GM12878 (cell line): ENCODE measurements at regions not wholly inside any gene's neighbourhood (a gene's known extent, or its start where the extent isn't known, plus 50 kb on each side); places are given as distances from the start of the nearest gene placed in this dataset.

Source experiments
- ATAC-seq: fragments of 200-7000 bp; cut with Tn5 transposase; 3 replicates; pipeline ENCODE4 v1.9.1; 2020; ENCODE audit warnings: mild to moderate bottlenecking, moderate library complexity
- BruUV-seq: library from RNA; stranded (reverse); fragments of 400-500 nt; replicated peaks from 2 replicates; lab custom pipeline; 2021; lab: Mats Ljungman, UMichigan
- CTCF ChIA-PET: fragments of 300-600 bp; sonication (Branson Sonifier 250); formaldehyde crosslinking; extraction: SDS; loops from one replicate; lab custom pipeline; 2021; ENCODE audit warnings: inconsistent platforms; lab: Yijun Ruan, JAX
- POLR2A ChIA-PET: fragments of 350-600 bp; formaldehyde crosslinking; extraction: SDS; loops from one replicate; lab custom pipeline; 2021; ENCODE audit warnings: inconsistent platforms; lab: Charles Lee
- RAD21 ChIA-PET: fragments of 300-600 bp; sonication (Branson Sonifier 250); formaldehyde crosslinking; loops from one replicate; lab custom pipeline; 2023; ENCODE audit warnings: antibody characterized with exemption; ENCODE audit not compliant: unreplicated experiment; lab: Charles Lee
- SMC1A ChIA-PET: fragments of 300-600 bp; sonication (Branson Sonifier 250); formaldehyde crosslinking; loops from one replicate; lab custom pipeline; 2023; ENCODE audit not compliant: unreplicated experiment, uncharacterized antibody; lab: Charles Lee
- DNase-seq: peaks from one replicate; pipeline ENCODE4 v3.0.0-alpha.2; 2011; ENCODE audit warnings: low read depth, low spot score
- FAIRE-seq: peaks from 3 replicates; lab custom pipeline; 2011; peaks lifted over from hg19 to GRCh38; lab: Jason Lieb, UNC
- H2AFZ ChIP-seq: 2 replicates; pipeline ENCODE4 v1.6.0; 2011; ENCODE audit warnings: low read depth, low read length, control low read depth; ENCODE audit not compliant: control insufficient read depth
- H3K27ac ChIP-seq: 2 replicates; pipeline ENCODE4 v1.5.1; 2011; ENCODE audit warnings: control low read depth; ENCODE audit not compliant: control insufficient read depth, insufficient read depth
- H3K27me3 ChIP-seq, 2 experiments: replicated peaks in 1 of 2; 2 replicates each; pipeline versions ENCODE4 v1.6.0 to v1.6.1; 2011; ENCODE audit warnings: low read length in 1 of 2; ENCODE audit not compliant: control insufficient read depth in 2 of 2, insufficient read depth in 2 of 2
- H3K36me3 ChIP-seq, 2 experiments: 2 replicates each; pipeline ENCODE4 v1.5.1; 2011; ENCODE audit warnings: low read length in 1 of 2; ENCODE audit not compliant: control insufficient read depth in 2 of 2, insufficient read depth in 2 of 2
- H3K4me1 ChIP-seq: 2 replicates; pipeline ENCODE4 v1.6.1; 2011; ENCODE audit warnings: mild to moderate bottlenecking, low read length, moderate library complexity, mixed read lengths; ENCODE audit not compliant: control insufficient read depth, insufficient read depth
- H3K4me2 ChIP-seq: 2 replicates; pipeline ENCODE4 v1.6.0; 2011; ENCODE audit warnings: control low read depth; ENCODE audit not compliant: control insufficient read depth, insufficient read depth
- H3K4me3 ChIP-seq: fragments of 200-600 bp; sonication (generic); 2 replicates; pipeline ENCODE4 v1.5.1; 2016
- H3K79me2 ChIP-seq: 2 replicates; pipeline ENCODE4 v1.6.0; 2011; ENCODE audit warnings: low read length; ENCODE audit not compliant: control insufficient read depth, insufficient read depth
- H3K9ac ChIP-seq: 2 replicates; pipeline ENCODE4 v1.8.0; 2011; ENCODE audit warnings: low read length, control low read depth, mixed read lengths; ENCODE audit not compliant: control insufficient read depth, insufficient read depth
- H3K9me3 ChIP-seq: replicated peaks from 3 replicates; pipeline ENCODE4 v1.5.1; 2011; ENCODE audit warnings: mild to moderate bottlenecking, low read length; ENCODE audit not compliant: control insufficient read depth, insufficient read depth
- H4K20me1 ChIP-seq: 2 replicates; pipeline ENCODE4 v1.6.0; 2011; ENCODE audit not compliant: control insufficient read depth, insufficient read depth
- BCL11A ChIP-seq: IDR thresholded peaks from 2 replicates; pipeline ENCODE4 v1.6.1; 2011; ENCODE audit warnings: low read depth, low read length
- BMI1 ChIP-seq: fragments of 450-650 bp; IDR thresholded peaks from 2 replicates; pipeline ENCODE4 v1.6.1; 2016; ENCODE audit warnings: mild to moderate bottlenecking, moderate library complexity, borderline replicate concordance
- CBX3 ChIP-seq: fragments of 200-600 bp; sonication (generic); IDR thresholded peaks from 2 replicates; pipeline ENCODE4 v1.6.1; 2016; ENCODE audit warnings: low read depth, borderline replicate concordance
- CHD1 ChIP-seq: IDR thresholded peaks from 2 replicates; pipeline ENCODE4 v1.6.1; 2012; ENCODE audit warnings: low read depth, low read length, improper control_type of control experiment
- CHD2 ChIP-seq: IDR thresholded peaks from 2 replicates; pipeline ENCODE4 v1.6.1; 2011; ENCODE audit warnings: low read depth, low read length, improper control_type of control experiment, borderline replicate concordance
- FOXK2 ChIP-seq: fragments of 450-650 bp; IDR thresholded peaks from 2 replicates; pipeline ENCODE4 v1.6.1; 2017; ENCODE audit warnings: mild to moderate bottlenecking, moderate library complexity
- HDAC2 ChIP-seq: fragments of 200-600 bp; sonication (generic); IDR thresholded peaks from 2 replicates; pipeline ENCODE4 v1.6.1; 2017
- HDGF ChIP-seq: fragments of 450-650 bp; IDR thresholded peaks from 2 replicates; pipeline ENCODE4 v1.6.1; 2016; ENCODE audit warnings: antibody characterized with exemption
- IKZF1 ChIP-seq: fragments of 450-650 bp; conservative IDR thresholded peaks from 2 replicates; pipeline ENCODE4 v1.6.1; 2017; ENCODE audit warnings: antibody characterized with exemption, mild to moderate bottlenecking
- IKZF2 ChIP-seq, 2 experiments: fragments of 450-650 bp; IDR thresholded peaks; 2 replicates each; pipeline ENCODE4 v1.6.1; 2017; ENCODE audit warnings: mild to moderate bottlenecking in 2 of 2, moderate library complexity in 2 of 2
- NRF1 ChIP-seq: conservative IDR thresholded peaks from 2 replicates; pipeline ENCODE4 v1.6.1; 2011; ENCODE audit warnings: mild to moderate bottlenecking, low read depth, low read length, improper control_type of control experiment
- PML ChIP-seq: IDR thresholded peaks from 2 replicates; pipeline ENCODE4 v1.6.1; 2012; ENCODE audit warnings: low read length, inconsistent platforms
- RAD21 ChIP-seq: IDR thresholded peaks from 2 replicates; pipeline ENCODE4 v1.6.1; 2011; ENCODE audit warnings: mild to moderate bottlenecking, low read depth, low read length, moderate library complexity; ENCODE audit not compliant: insufficient read depth
- RAD51 ChIP-seq: fragments of 450-650 bp; IDR thresholded peaks from 2 replicates; pipeline ENCODE4 v1.6.1; 2016; ENCODE audit warnings: moderate library complexity, mild to moderate bottlenecking, inconsistent platforms
- SREBF2 ChIP-seq: IDR thresholded peaks from 2 replicates; pipeline ENCODE4 v1.6.1; 2012; ENCODE audit warnings: mild to moderate bottlenecking, low read length
- STAT3 ChIP-seq: IDR thresholded peaks from 2 replicates; pipeline ENCODE4 v1.6.1; 2011; ENCODE audit warnings: low read depth, low read length, improper control_type of control experiment
- TCF12 ChIP-seq: IDR thresholded peaks from 2 replicates; pipeline ENCODE4 v1.6.1; 2011; ENCODE audit warnings: low read depth, mild to moderate bottlenecking, low read length
- WGBS: methylation state at CpG from one replicate; pipeline ENCODE4 v1.1.6; 2016; ENCODE audit warnings: low lambda C conversion rate; ENCODE audit not compliant: insufficient replicate concordance, insufficient coverage; ENCODE audit errors: missing lambda C conversion rate; 5-methylcytosine and 5-hydroxymethylcytosine counted together
- in situ Hi-C: fragments of 300-500 bp; cut with MboI; formaldehyde crosslinking; loops from 9 replicates; pipeline ENCODE4 v1.14.3; 2018; ENCODE audit warnings: mixed read lengths
- intact Hi-C: fragments of 100-400 bp; cut with micrococcal nuclease; formaldehyde crosslinking; loops from one replicate; pipeline ENCODE4 v1.14.2; 2022; ENCODE audit not compliant: unreplicated experiment
- TF ChIP-seq, protein P1 (sequence below): fragments of 450-650 bp; IDR thresholded peaks from 2 replicates; pipeline ENCODE4 v1.6.1; 2018; ENCODE audit warnings: borderline replicate concordance, mild to moderate bottlenecking; ENCODE audit not compliant: partially characterized antibody
- TF ChIP-seq, protein P2 (sequence below): fragments of 450-650 bp; IDR thresholded peaks from 2 replicates; pipeline ENCODE4 v1.6.1; 2017; ENCODE audit warnings: mild to moderate bottlenecking

DNA sequence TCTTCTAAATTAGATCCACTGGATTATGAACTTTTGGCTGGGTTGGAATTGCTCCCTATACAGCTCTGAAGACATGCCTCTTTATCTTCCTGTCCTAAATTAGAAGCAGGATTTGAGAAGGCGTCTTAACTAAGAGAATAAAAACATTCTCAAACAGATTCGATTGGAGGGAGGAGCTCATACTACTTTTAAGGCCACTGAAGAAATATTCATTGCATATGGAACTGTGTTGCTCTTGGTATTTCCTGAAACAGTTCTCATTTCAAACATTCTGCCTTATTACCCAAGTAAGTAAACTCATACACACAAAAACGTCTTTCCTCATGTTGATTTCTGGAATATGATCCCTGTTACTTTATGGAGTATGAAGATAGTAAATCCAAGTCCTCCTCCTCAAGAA, 519.7 kb upstream of the CDH4 start (continued):
- TF ChIP-seq CHD2 (no peak), NRF1 (no peak), HDAC2 (no peak), IKZF2 (IDR thresholded peaks at IDR 0.05) (no peak), IKZF1 (no peak), BMI1 (no peak), STAT3 (no peak), CBX3 (no peak), RAD21 (no peak), FOXK2 (no peak)
- TF ChIP-seq, protein P1, sequence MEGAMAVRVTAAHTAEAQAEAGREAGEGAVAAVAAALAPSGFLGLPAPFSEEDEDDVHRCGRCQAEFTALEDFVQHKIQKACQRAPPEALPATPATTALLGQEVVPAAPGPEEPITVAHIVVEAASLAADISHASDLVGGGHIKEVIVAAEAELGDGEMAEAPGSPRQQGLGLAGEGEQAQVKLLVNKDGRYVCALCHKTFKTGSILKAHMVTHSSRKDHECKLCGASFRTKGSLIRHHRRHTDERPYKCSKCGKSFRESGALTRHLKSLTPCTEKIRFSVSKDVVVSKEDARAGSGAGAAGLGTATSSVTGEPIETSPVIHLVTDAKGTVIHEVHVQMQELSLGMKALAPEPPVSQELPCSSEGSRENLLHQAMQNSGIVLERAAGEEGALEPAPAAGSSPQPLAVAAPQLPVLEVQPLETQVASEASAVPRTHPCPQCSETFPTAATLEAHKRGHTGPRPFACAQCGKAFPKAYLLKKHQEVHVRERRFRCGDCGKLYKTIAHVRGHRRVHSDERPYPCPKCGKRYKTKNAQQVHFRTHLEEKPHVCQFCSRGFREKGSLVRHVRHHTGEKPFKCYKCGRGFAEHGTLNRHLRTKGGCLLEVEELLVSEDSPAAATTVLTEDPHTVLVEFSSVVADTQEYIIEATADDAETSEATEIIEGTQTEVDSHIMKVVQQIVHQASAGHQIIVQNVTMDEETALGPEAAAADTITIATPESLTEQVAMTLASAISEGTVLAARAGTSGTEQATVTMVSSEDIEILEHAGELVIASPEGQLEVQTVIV: no peak

DNA sequence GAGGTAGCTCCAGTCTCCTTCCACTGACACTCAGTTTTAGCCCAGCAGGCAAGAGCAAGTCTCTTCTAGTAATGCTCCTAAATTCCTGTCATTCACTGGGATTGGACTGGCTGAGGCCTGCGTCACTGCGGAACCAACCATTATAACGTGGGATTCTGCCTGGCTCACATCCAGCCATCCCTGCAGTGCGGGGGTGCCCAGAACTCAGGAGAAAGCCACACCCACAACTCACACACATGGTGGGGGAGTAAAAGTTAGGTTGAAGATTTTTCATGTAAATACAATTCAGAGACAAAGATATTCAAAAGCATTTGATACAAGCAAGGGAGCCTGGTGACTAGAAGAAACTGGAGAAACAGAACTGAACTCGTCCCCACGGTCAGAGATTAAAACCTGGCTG, 504.0 kb upstream of the CDH4 start:
- Histone ChIP-seq H2AFZ (no peak overlapping the region), H3K27ac (no peak overlapping the region), H3K4me3 (no peak overlapping the region), H3K4me2 (no peak overlapping the region), H4K20me1 (no peaks in the 10 kb centered on the region), H3K9me3 (no peaks in the 10 kb centered on the region; the same call in 2 of the 3 replicates)
- intact Hi-C loops: no loop called here
- no TSS peak for BruUV-seq
- POLR2A ChIA-PET: no interaction called here
- WGBS: 39% methylated on average over 6 of the region's 6 CpGs
- TF ChIP-seq TCF12 (no peak), PML (no peak), RAD51 (no peak), BCL11A (no peak), HDGF (no peak), CHD1 (no peak), SREBF2 (no peak)
- TF ChIP-seq, protein P2, sequence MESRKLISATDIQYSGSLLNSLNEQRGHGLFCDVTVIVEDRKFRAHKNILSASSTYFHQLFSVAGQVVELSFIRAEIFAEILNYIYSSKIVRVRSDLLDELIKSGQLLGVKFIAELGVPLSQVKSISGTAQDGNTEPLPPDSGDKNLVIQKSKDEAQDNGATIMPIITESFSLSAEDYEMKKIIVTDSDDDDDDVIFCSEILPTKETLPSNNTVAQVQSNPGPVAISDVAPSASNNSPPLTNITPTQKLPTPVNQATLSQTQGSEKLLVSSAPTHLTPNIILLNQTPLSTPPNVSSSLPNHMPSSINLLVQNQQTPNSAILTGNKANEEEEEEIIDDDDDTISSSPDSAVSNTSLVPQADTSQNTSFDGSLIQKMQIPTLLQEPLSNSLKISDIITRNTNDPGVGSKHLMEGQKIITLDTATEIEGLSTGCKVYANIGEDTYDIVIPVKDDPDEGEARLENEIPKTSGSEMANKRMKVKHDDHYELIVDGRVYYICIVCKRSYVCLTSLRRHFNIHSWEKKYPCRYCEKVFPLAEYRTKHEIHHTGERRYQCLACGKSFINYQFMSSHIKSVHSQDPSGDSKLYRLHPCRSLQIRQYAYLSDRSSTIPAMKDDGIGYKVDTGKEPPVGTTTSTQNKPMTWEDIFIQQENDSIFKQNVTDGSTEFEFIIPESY: no peak
- TF ChIP-seq, all 136 proteins: peak for 0
- Histone ChIP-seq H3K9ac (no peak overlapping the region), H3K79me2 (no peaks in the 10 kb centered on the region), H3K4me1 (no peaks in the 10 kb centered on the region), H3K36me3 (no peaks in the 10 kb centered on the region), H3K27me3 (no peaks in the 10 kb centered on the region)
- no peak for DNase-seq
- SMC1A ChIA-PET: no interaction called here
- in situ Hi-C loops: no loop called here
- CTCF ChIA-PET: no interaction called here
- ATAC-seq: no peak
- no peak for FAIRE-seq
- RAD21 ChIA-PET: no interaction called here
